ENCODE measurements at regions not wholly inside any gene's neighbourhood (a gene's known extent, or its start where the extent isn't known, plus 50 kb on each side); places are given as distances from the start of the nearest gene placed in this dataset.

- DNase-seq = no peak
Measured at GRCh38 chr18:38459131-38459994, 893.8 kb upstream of the CELF4 start.

GRCh38 chr18:38458698-38459097, 893.1 kb upstream of the CELF4 start:
- no peak for DNase-seq

GRCh38 chr18:38456253-38456652, 890.7 kb upstream of the CELF4 start:
- DNase-seq = no peak

GRCh38 chr18:38454764-38455469, 889.3 kb upstream of the CELF4 start:
- no peak for DNase-seq

- DNase-seq = no peak
Measured at GRCh38 chr18:38453880-38454279, 888.3 kb upstream of the CELF4 start.

GRCh38 chr18:38450876-38451275, 885.3 kb upstream of the CELF4 start:
- peak; percentile 43 for DNase-seq

- no peak for DNase-seq
Measured at GRCh38 chr18:38445804-38446145, 880.2 kb upstream of the CELF4 start.

GRCh38 chr18:38444971-38445803, 879.6 kb upstream of the CELF4 start:
- no peak for DNase-seq

GRCh38 chr18:38427736-38428135, 862.1 kb upstream of the CELF4 start:
- no peak for DNase-seq

GRCh38 chr18:38427234-38427633, 861.6 kb upstream of the CELF4 start:
- DNase-seq = no peak

GRCh38 chr18:38421872-38422615, 856.4 kb upstream of the CELF4 start:
- no peak for DNase-seq

- DNase-seq = no peak
Measured at GRCh38 chr18:38421021-38421420, 855.4 kb upstream of the CELF4 start.

- DNase-seq = no peak
Measured at GRCh38 chr18:38420611-38421010, 855.0 kb upstream of the CELF4 start.

- no peak for DNase-seq
Measured at GRCh38 chr18:38415811-38416210, 850.2 kb upstream of the CELF4 start.

- DNase-seq = no peak
Measured at GRCh38 chr18:38413193-38413592, 847.6 kb upstream of the CELF4 start.

- no peak for DNase-seq
Measured at GRCh38 chr18:38406607-38407006, 841.0 kb upstream of the CELF4 start.

GRCh38 chr18:38402509-38402908, 836.9 kb upstream of the CELF4 start:
- DNase-seq = no peak

GRCh38 chr18:38397094-38397493, 831.5 kb upstream of the CELF4 start:
- DNase-seq = no peak

- DNase-seq = peak; percentile 5
Measured at GRCh38 chr18:38386146-38386545, 820.5 kb upstream of the CELF4 start.

- no peak for DNase-seq
Measured at GRCh38 chr18:38369772-38370690, 804.4 kb upstream of the CELF4 start.

GRCh38 chr18:38368886-38369285, 803.3 kb upstream of the CELF4 start:
- DNase-seq = no peak

- no peak for DNase-seq
Measured at GRCh38 chr18:38368246-38368645, 802.6 kb upstream of the CELF4 start.
